ENCODE measurements at regions not wholly inside any gene's neighbourhood (a gene's known extent, or its start where the extent isn't known, plus 50 kb on each side); places are given as distances from the start of the nearest gene placed in this dataset.
"Not testable (repeated sequence)": the region's sequence is repeated elsewhere in the genome, so short reads cannot be mapped to it uniquely, and the experiment has no call there.

DNA sequence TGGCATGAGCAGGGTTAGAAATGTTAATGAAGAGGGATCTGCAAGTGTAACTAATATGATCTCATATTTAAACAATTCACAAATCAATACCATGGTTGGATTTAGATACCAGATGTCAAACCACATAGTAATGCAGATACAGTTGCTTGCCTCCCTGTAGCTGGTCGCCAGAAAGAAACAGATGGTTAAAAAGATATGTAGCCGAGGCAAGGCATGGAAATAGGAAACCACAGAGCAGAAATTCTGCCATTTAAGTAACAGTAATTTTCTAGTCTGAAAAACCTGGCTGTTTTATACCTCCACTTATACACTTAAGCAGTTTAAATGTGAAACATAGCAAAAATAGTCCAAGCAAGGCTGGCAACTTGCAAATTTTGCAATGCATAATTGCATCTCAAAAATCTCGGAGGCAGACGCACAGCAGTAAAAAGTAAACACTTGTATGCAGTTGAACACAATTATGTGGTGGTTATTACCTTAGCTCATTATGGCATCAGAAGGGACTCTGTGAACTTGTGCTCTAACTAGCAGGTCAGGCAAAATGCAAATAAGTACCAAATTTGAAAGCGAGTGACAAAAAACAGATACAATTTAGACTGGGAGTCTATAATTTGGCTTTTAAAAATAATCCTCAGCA is 126.8 kb downstream of the NAA11 start:
- TF ChIP-seq, protein P1, sequence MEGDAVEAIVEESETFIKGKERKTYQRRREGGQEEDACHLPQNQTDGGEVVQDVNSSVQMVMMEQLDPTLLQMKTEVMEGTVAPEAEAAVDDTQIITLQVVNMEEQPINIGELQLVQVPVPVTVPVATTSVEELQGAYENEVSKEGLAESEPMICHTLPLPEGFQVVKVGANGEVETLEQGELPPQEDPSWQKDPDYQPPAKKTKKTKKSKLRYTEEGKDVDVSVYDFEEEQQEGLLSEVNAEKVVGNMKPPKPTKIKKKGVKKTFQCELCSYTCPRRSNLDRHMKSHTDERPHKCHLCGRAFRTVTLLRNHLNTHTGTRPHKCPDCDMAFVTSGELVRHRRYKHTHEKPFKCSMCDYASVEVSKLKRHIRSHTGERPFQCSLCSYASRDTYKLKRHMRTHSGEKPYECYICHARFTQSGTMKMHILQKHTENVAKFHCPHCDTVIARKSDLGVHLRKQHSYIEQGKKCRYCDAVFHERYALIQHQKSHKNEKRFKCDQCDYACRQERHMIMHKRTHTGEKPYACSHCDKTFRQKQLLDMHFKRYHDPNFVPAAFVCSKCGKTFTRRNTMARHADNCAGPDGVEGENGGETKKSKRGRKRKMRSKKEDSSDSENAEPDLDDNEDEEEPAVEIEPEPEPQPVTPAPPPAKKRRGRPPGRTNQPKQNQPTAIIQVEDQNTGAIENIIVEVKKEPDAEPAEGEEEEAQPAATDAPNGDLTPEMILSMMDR (IDR thresholded peaks at IDR 0.05) = no peak
- Histone ChIP-seq H3K36me3 (ENCODE audit: insufficient read depth in 1 of 2, low read depth in 1 of 2) (no peaks in the 10 kb centered on the region), H3K9me3 (no peaks in the 10 kb centered on the region), H3K27ac (no peak overlapping the region), H3K4me1 (no peaks in the 10 kb centered on the region), H3K4me3 (no peak overlapping the region), H3K27me3 (ENCODE audit: insufficient read depth in 3 of 3, low read length in 2 of 3) (no peaks in the 10 kb centered on the region)
- WGBS, 3 donors = 69 to 74% (median 70%) methylated on average over 5 of the region's 5 CpGs
- DNase-seq = no peak
- intact Hi-C loops (cut with DNase I) = no loop called here
- no peak for ATAC-seq

DNA sequence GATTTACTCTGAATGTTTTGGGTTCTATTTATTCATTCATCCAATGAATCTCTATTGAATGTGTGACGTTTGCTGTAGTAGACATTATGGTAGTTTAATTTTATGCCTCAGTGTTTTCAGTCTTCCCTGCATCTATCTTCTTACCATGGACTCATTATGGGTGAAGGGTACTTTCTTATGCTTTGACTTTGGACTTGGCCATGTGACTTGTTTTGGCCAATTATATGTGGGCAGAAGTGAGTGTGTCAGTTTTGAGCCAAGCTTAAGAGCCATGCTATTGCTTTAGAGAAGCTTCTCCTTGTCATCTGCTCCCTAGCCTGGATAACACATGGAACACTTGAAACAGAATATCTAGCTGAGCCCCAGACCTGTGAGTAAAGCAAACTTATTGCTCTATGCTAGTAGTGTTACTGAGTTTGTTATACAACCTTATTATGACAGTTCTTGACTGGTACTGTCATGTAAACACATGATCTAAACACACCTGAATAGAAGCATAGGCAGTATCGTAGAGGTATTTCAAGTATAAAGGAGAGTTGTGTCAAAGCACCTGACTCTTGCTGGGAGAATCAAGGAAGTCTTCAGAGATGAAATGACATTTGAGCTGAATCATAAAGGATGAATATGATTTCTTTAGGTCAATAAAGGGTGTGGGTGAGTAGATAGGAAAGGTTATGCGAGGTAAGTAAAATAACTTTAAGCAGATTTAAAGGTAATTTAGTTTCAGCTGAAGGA is 128.4 kb downstream of the NAA11 start:
- no peak overlapping the region for H3K4me3 ChIP-seq
- intact Hi-C loops (cut with DNase I) = no loop called here
- H3K27ac ChIP-seq = no peak overlapping the region
- 89 to 93% (median 93%) methylated on average over 3 of the region's 3 CpGs for WGBS, 3 donors
- no peaks in the 10 kb centered on the region for H3K4me1 ChIP-seq
- no peaks in the 10 kb centered on the region for H3K9me3 ChIP-seq
- no peaks in the 10 kb centered on the region for H3K36me3 ChIP-seq (ENCODE audit: insufficient read depth in 1 of 2, low read depth in 1 of 2)
- no peaks in the 10 kb centered on the region for H3K27me3 ChIP-seq (ENCODE audit: insufficient read depth in 3 of 3, low read length in 2 of 3)
- TF ChIP-seq, protein P1 (IDR thresholded peaks at IDR 0.05) = no peak
- no peak for DNase-seq
- ATAC-seq = no peak

GRCh38 chr4:79191292-79191691 is 134.6 kb downstream of the NAA11 start:
- intact Hi-C loops (cut with DNase I); DNase-seq; H3K9me3 ChIP-seq; H3K36me3 ChIP-seq (ENCODE audit: insufficient read depth in 1 of 2, low read depth in 1 of 2); ATAC-seq; H3K27me3 ChIP-seq (ENCODE audit: insufficient read depth in 3 of 3, low read length in 2 of 3); H3K27ac ChIP-seq; H3K4me3 ChIP-seq; H3K4me1 ChIP-seq: not testable (repeated sequence)
- WGBS, 3 donors = 88 to 96% (median 89%) methylated on average over 1 of the region's 1 CpG

DNA sequence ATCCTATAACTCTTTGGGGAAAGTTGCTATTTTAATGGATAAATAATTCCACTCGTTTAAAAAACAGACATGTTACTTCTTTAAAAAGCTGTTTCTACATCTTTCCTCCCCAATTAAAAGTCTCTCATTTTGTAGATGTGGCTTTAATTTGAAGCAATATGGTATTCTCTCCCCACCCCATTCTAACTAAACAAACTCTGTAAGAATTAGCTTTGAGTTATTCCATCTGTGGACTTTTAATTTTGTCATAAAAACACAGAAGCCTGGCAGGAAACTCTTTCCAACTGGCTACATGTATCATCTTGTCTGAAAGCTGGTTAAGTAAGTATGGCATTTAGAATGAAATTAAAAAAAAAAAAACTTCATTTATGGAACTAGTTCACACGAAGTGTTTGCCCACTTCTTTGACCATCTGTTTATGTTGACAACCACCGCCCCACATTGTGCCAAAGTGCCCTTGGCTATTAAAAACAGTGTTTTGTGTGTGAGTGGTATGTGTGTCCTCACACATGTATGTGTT is 140.3 kb downstream of the NAA11 start:
- H3K36me3 ChIP-seq (ENCODE audit: insufficient read depth in 1 of 2, low read depth in 1 of 2) = no peaks in the 10 kb centered on the region
- 21 to 41% (median 25%) methylated on average over 3 of the region's 3 CpGs for WGBS, 3 donors
- ATAC-seq (no peak), DNase-seq (no peak)
- no peak overlapping the region for H3K27ac ChIP-seq
- no peaks in the 10 kb centered on the region for H3K4me1 ChIP-seq
- H3K9me3 ChIP-seq = no peaks in the 10 kb centered on the region
- no peak overlapping the region for H3K4me3 ChIP-seq
- intact Hi-C loops (cut with DNase I) = no loop called here
- TF ChIP-seq, protein P1 (IDR thresholded peaks at IDR 0.05) = no peak
- no peaks in the 10 kb centered on the region for H3K27me3 ChIP-seq (ENCODE audit: insufficient read depth in 3 of 3, low read length in 2 of 3)

GRCh38 chr4:79184476-79184875 is 141.4 kb downstream of the NAA11 start:
- Histone ChIP-seq H3K36me3 (ENCODE audit: insufficient read depth in 1 of 2, low read depth in 1 of 2) (no peaks in the 10 kb centered on the region), H3K27me3 (ENCODE audit: insufficient read depth in 3 of 3, low read length in 2 of 3) (no peaks in the 10 kb centered on the region), H3K4me3 (no peak overlapping the region), H3K27ac (no peak overlapping the region), H3K9me3 (no peaks in the 10 kb centered on the region), H3K4me1 (no peaks in the 10 kb centered on the region)
- TF ChIP-seq, protein P1 (IDR thresholded peaks at IDR 0.05) = no peak
- ATAC-seq (no peak), DNase-seq (no peak)
- WGBS, 3 donors = 77 to 83% (median 77%) methylated on average over 4 of the region's 4 CpGs
- intact Hi-C loops (cut with DNase I) = no loop called here
